ENCODE measurements at regions not wholly inside any gene's neighbourhood (a gene's known extent, or its start where the extent isn't known, plus 50 kb on each side); places are given as distances from the start of the nearest gene placed in this dataset.

DNA sequence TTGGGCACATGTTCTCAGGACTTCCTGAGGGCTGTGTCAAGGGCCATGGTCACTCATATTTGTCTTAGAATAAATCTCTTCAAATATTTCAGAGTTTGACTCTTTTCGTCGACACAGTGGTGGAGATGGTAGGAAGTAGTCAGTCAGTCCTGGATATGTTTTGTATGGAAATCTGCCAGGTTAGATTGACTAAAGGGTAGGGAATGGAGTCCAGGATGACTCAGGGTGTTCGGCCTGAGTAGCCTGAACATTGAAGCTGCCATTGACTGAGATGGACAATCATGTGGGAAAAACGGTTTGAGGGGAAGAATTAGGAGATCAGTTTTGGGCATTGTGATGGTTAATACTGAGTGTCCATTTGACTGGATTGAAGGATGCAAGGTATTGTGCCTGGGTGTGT is 177.1 kb upstream of the CENPE start:
- Histone ChIP-seq H3K79me1 (replicated peaks; ENCODE audit: low read length, poor library complexity, severe bottlenecking) (no peaks in the 10 kb centered on the region), H3K4me3 (ENCODE audit: insufficient read depth in 1 of 2, low read depth in 1 of 2, low read length in 2 of 2) (no peak overlapping the region), H3K4ac (ENCODE audit: low read depth in 1 of 2, low read length in 2 of 2) (no peak overlapping the region), H3K27ac (ENCODE audit: low read length, poor library complexity, severe bottlenecking) (peak overlapping the region; percentile 29), H2AK5ac (ENCODE audit: low read length, severe bottlenecking) (no peak overlapping the region), H2BK15ac (ENCODE audit: low read depth, poor library complexity, severe bottlenecking) (no peak overlapping the region), H3K4me1 (ENCODE audit: control insufficient read depth, insufficient read depth, low read depth, low read length) (no peaks in the 10 kb centered on the region), H3K23ac (ENCODE audit: low read length in 2 of 2) (no peak overlapping the region), H4K8ac (ENCODE audit: low read length) (no peak overlapping the region), H3K36me3 (ENCODE audit: control insufficient read depth in 1 of 2, insufficient read depth in 2 of 2, low read depth in 1 of 2, low read length in 2 of 2) (no peaks in the 10 kb centered on the region), H2BK5ac (ENCODE audit: low read depth, low read length, poor library complexity, severe bottlenecking) (no peak overlapping the region), H2AFZ (ENCODE audit: low read depth, low read length) (no peak overlapping the region), H3K27me3 (ENCODE audit: control insufficient read depth in 1 of 2, insufficient read depth in 1 of 2, low read length in 2 of 2) (no peaks in the 10 kb centered on the region), H3K18ac (ENCODE audit: low read depth in 1 of 2, low read length in 2 of 2) (no peak overlapping the region), H3K14ac (ENCODE audit: low read length in 2 of 2) (no peak overlapping the region), H4K91ac (ENCODE audit: low read length) (no peak overlapping the region), H3K9me3 (ENCODE audit: control insufficient read depth, low read length) (peaks cover 21% of the 10 kb centered on the region), H3K9ac (ENCODE audit: low read length) (no peak overlapping the region), H3K4me2 (ENCODE audit: low read length, poor library complexity, severe bottlenecking) (no peak overlapping the region), H2BK12ac (ENCODE audit: low read length in 2 of 2) (no peak overlapping the region), H2BK120ac (ENCODE audit: low read depth, low read length) (no peak overlapping the region)
- DNase-seq = no peak
- WGBS = 78% methylated on average over 4 of the region's 4 CpGs

DNA sequence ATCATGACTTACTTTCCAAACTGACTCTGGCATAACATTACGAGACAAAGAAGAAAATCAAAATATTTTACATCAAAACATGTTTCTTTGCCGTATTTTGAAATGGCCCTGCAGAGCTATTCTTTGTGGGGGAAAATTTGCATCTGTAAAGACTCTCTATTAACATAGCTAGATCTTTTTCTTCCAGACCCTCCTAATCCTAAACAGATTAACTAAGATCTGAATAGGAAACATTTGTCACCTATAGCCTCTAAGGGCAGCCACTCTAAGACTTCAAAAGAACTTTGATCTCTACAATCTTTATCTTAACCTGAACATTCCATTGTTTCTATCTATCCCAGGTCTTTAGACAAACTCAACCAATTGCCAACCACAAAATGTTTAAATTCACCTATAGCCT is 176.6 kb upstream of the CENPE start:
- H2BK120ac ChIP-seq (ENCODE audit: low read depth, low read length) = no peak overlapping the region

DNA sequence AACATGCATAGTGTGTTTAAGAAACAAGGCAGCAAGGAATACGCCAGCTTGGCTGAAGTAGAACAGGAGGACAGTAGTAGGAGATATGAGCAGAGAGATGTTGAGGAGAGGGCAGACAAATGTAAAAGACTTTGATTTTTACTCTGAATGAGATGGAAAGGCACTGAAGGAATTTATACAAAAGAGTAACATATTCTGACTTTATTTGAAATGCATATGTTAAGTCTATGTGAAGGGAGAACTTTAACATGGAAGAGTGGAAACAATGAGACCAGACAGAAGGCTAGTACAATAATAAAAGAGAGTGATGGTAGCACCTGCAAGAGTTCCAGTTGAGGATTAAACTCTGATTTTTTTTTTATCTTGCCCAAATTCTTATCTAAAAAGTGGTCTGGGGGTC is 176.2 kb upstream of the CENPE start:
- Histone ChIP-seq H2AFZ (ENCODE audit: low read depth, low read length) (no peak overlapping the region), H3K79me1 (replicated peaks; ENCODE audit: low read length, poor library complexity, severe bottlenecking) (no peaks in the 10 kb centered on the region), H3K4me2 (ENCODE audit: low read length, poor library complexity, severe bottlenecking) (no peak overlapping the region), H2BK120ac (ENCODE audit: low read depth, low read length) (no peak overlapping the region), H3K23ac (ENCODE audit: low read length in 2 of 2) (no peak overlapping the region), H3K4ac (ENCODE audit: low read depth in 1 of 2, low read length in 2 of 2) (no peak overlapping the region), H2BK12ac (ENCODE audit: low read length in 2 of 2) (no peak overlapping the region), H3K9ac (ENCODE audit: low read length) (no peak overlapping the region), H3K9me3 (ENCODE audit: control insufficient read depth, low read length) (peaks cover 13% of the 10 kb centered on the region), H3K27me3 (ENCODE audit: control insufficient read depth in 1 of 2, insufficient read depth in 1 of 2, low read length in 2 of 2) (no peaks in the 10 kb centered on the region), H2BK15ac (ENCODE audit: low read depth, poor library complexity, severe bottlenecking) (no peak overlapping the region), H3K18ac (ENCODE audit: low read depth in 1 of 2, low read length in 2 of 2) (no peak overlapping the region), H4K8ac (ENCODE audit: low read length) (no peak overlapping the region), H3K4me3 (ENCODE audit: insufficient read depth in 1 of 2, low read depth in 1 of 2, low read length in 2 of 2) (no peak overlapping the region), H2AK5ac (ENCODE audit: low read length, severe bottlenecking) (no peak overlapping the region), H3K36me3 (ENCODE audit: control insufficient read depth in 1 of 2, insufficient read depth in 2 of 2, low read depth in 1 of 2, low read length in 2 of 2) (no peaks in the 10 kb centered on the region), H3K14ac (ENCODE audit: low read length in 2 of 2) (no peak overlapping the region), H4K91ac (ENCODE audit: low read length) (no peak overlapping the region), H3K4me1 (ENCODE audit: control insufficient read depth, insufficient read depth, low read depth, low read length) (no peaks in the 10 kb centered on the region), H2BK5ac (ENCODE audit: low read depth, low read length, poor library complexity, severe bottlenecking) (no peak overlapping the region), H3K27ac (ENCODE audit: low read length, poor library complexity, severe bottlenecking) (no peak overlapping the region)
- DNase-seq = no peak
- 80% methylated on average over 1 of the region's 1 CpG for WGBS

More for the DNA sequence above, 176.6 kb upstream of the CENPE start:
- H2AFZ ChIP-seq (ENCODE audit: low read depth, low read length) = no peak overlapping the region
- no peak overlapping the region for H3K27ac ChIP-seq (ENCODE audit: low read length, poor library complexity, severe bottlenecking)
- H2AK5ac ChIP-seq (ENCODE audit: low read length, severe bottlenecking) = no peak overlapping the region
- no peak overlapping the region for H2BK12ac ChIP-seq (ENCODE audit: low read length in 2 of 2)
- DNase-seq = no peak
- no peak overlapping the region for H2BK5ac ChIP-seq (ENCODE audit: low read depth, low read length, poor library complexity, severe bottlenecking)
- no peak overlapping the region for H3K14ac ChIP-seq (ENCODE audit: low read length in 2 of 2)
- H3K4ac ChIP-seq (ENCODE audit: low read depth in 1 of 2, low read length in 2 of 2) = no peak overlapping the region
- WGBS = 63% methylated on average over 2 of the region's 2 CpGs
- no peak overlapping the region for H4K8ac ChIP-seq (ENCODE audit: low read length)
- H3K9ac ChIP-seq (ENCODE audit: low read length) = no peak overlapping the region
- H3K9me3 ChIP-seq (ENCODE audit: control insufficient read depth, low read length) = peaks cover 17% of the 10 kb centered on the region
- no peaks in the 10 kb centered on the region for H3K36me3 ChIP-seq (ENCODE audit: control insufficient read depth in 1 of 2, insufficient read depth in 2 of 2, low read depth in 1 of 2, low read length in 2 of 2)
- no peak overlapping the region for H2BK15ac ChIP-seq (ENCODE audit: low read depth, poor library complexity, severe bottlenecking)
- H4K91ac ChIP-seq (ENCODE audit: low read length) = no peak overlapping the region
- H3K23ac ChIP-seq (ENCODE audit: low read length in 2 of 2) = no peak overlapping the region
- H3K4me1 ChIP-seq (ENCODE audit: control insufficient read depth, insufficient read depth, low read depth, low read length) = no peaks in the 10 kb centered on the region
- H3K4me2 ChIP-seq (ENCODE audit: low read length, poor library complexity, severe bottlenecking) = no peak overlapping the region
- no peak overlapping the region for H3K4me3 ChIP-seq (ENCODE audit: insufficient read depth in 1 of 2, low read depth in 1 of 2, low read length in 2 of 2)
- H3K27me3 ChIP-seq (ENCODE audit: control insufficient read depth in 1 of 2, insufficient read depth in 1 of 2, low read length in 2 of 2) = no peaks in the 10 kb centered on the region
- H3K18ac ChIP-seq (ENCODE audit: low read depth in 1 of 2, low read length in 2 of 2) = no peak overlapping the region
- H3K79me1 ChIP-seq (replicated peaks; ENCODE audit: low read length, poor library complexity, severe bottlenecking) = no peaks in the 10 kb centered on the region

DNA sequence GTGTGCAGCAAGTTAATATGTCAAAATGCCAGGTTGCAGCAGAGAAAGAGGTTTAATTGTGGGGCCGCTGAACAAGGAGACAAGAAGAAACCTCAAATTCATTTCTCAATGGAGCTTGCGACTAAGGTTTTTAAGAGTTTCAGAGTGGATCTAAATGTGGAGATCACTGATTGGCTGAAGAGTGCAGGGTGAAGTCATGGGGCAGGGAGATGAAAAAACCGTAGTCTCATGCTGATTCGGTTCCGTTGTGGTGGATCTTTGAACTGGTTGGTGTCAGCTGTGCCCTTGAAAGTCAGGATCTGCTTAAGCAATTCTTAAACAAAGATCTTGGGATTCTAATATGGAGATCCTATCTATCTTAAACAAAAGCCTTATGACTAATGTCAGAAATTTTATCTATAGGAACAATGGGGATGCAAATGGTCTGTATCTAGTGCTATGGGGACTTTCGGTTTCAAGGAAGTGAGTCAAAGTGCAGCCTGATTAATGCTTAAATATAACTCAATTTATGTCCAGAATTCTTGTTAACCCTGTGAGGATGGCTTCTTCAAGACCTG is 173.9 kb upstream of the CENPE start:
- Histone ChIP-seq H2AFZ (ENCODE audit: low read depth, low read length) (no peak overlapping the region), H3K23ac (ENCODE audit: low read length in 2 of 2) (no peak overlapping the region), H4K8ac (ENCODE audit: low read length) (no peak overlapping the region), H3K79me1 (replicated peaks; ENCODE audit: low read length, poor library complexity, severe bottlenecking) (no peaks in the 10 kb centered on the region), H4K91ac (ENCODE audit: low read length) (no peak overlapping the region), H3K27ac (ENCODE audit: low read length, poor library complexity, severe bottlenecking) (no peak overlapping the region), H3K4me3 (ENCODE audit: insufficient read depth in 1 of 2, low read depth in 1 of 2, low read length in 2 of 2) (no peak overlapping the region), H3K4me2 (ENCODE audit: low read length, poor library complexity, severe bottlenecking) (no peak overlapping the region), H2BK12ac (ENCODE audit: low read length in 2 of 2) (no peak overlapping the region), H3K9ac (ENCODE audit: low read length) (no peak overlapping the region), H2AK5ac (ENCODE audit: low read length, severe bottlenecking) (no peak overlapping the region), H2BK15ac (ENCODE audit: low read depth, poor library complexity, severe bottlenecking) (no peak overlapping the region), H3K9me3 (ENCODE audit: control insufficient read depth, low read length) (peaks cover 10% of the 10 kb centered on the region), H2BK120ac (ENCODE audit: low read depth, low read length) (no peak overlapping the region), H3K14ac (ENCODE audit: low read length in 2 of 2) (no peak overlapping the region), H3K27me3 (ENCODE audit: control insufficient read depth in 1 of 2, insufficient read depth in 1 of 2, low read length in 2 of 2) (no peaks in the 10 kb centered on the region), H3K18ac (ENCODE audit: low read depth in 1 of 2, low read length in 2 of 2) (no peak overlapping the region), H3K36me3 (ENCODE audit: control insufficient read depth in 1 of 2, insufficient read depth in 2 of 2, low read depth in 1 of 2, low read length in 2 of 2) (no peaks in the 10 kb centered on the region), H2BK5ac (ENCODE audit: low read depth, low read length, poor library complexity, severe bottlenecking) (no peak overlapping the region), H3K4ac (ENCODE audit: low read depth in 1 of 2, low read length in 2 of 2) (no peak overlapping the region), H3K4me1 (ENCODE audit: control insufficient read depth, insufficient read depth, low read depth, low read length) (no peaks in the 10 kb centered on the region)
- no peak for DNase-seq
- 90% methylated on average over 4 of the region's 6 CpGs for WGBS
